NT2/D1 (cell line): ENCODE measurements at regions not wholly inside any gene's neighbourhood (a gene's known extent, or its start where the extent isn't known, plus 50 kb on each side); places are given as distances from the start of the nearest gene placed in this dataset.

Experiments
- SUZ12 ChIP-seq: IDR thresholded peaks from 2 replicates; pipeline ENCODE4 v1.6.1; 2011; ENCODE audit not compliant: insufficient read length, insufficient read depth; ENCODE audit errors: extremely low read depth
- YY1 ChIP-seq: IDR thresholded peaks from 2 replicates; pipeline ENCODE4 v1.6.1; 2011; ENCODE audit not compliant: insufficient read length, insufficient read depth
- ZNF274 ChIP-seq: IDR thresholded peaks from 2 replicates; pipeline ENCODE4 v1.6.1; 2011; ENCODE audit warnings: mild to moderate bottlenecking, low read depth, low read length

DNA sequence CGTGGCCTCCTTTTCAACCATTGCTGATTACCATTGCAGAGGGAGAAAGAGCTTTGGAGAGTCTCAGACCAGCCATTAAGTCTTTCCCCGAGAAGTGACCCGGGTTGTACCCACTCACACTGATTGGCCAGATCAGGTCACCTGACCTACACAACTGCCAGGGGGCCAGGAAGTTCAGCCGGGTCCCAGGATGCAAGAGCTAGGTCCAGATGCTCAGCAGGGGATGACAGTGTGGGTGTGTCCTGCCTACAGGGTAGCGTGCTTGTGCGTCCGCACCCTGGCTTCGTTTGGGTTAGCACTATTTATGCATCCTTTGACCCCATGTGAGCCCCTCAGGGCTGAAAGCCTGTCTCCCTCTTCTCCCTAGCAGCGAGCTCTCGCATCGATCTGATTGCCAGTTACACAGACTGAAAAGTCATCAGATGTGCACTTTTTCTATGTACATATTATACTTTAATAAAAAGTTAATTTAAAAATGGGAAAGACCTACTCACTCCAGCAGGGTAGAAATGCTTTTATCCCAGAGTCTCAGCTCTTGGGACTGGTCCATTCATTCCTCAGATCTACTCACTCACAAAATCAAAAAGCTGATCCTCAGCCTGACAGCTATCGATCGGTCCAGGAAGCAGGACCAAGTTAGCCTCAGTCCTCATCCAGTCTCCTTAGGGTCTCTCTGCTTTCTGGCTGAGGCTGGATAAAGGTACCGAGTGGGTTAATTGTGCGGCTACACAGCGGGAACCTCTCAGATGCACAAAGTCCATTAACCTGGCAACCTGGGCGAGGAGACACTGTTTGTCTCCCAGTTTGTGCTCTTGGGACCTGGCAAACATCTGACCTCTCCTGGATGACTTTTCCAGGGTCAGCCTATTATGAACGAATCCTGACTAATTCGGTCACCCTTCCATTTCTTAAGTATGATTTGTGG lies 68.0 kb downstream of the SERPINA3 start:
- TF ChIP-seq ZNF274 = no peak
- no peak for TF ChIP-seq SUZ12
- TF ChIP-seq YY1 = no peak
